Type B pancreatic cell (in vitro differentiated cells): ENCODE measurements at regions not wholly inside any gene's neighbourhood (a gene's known extent, or its start where the extent isn't known, plus 50 kb on each side); places are given as distances from the start of the nearest gene placed in this dataset.

Source experiments
- DNase-seq: peaks from one replicate; pipeline ENCODE4 v3.0.0; 2021; ENCODE audit warnings: mixed read lengths; ENCODE audit not compliant: unreplicated experiment; ENCODE audit errors: extremely low spot score
- H3K27ac Mint-ChIP-seq: 2 replicates; pipeline ENCODE4 v1.8.0; 2021; ENCODE audit warnings: mild to moderate bottlenecking, mixed read lengths
- H3K27me3 Mint-ChIP-seq: 2 replicates; pipeline ENCODE4 v1.8.0; 2021; ENCODE audit warnings: mixed read lengths
- H3K36me3 Mint-ChIP-seq: 2 replicates; pipeline ENCODE4 v1.8.0; 2021; ENCODE audit warnings: mixed read lengths
- H3K4me1 Mint-ChIP-seq: one replicate; pipeline ENCODE4 v1.8.0; 2021; ENCODE audit warnings: mixed read lengths; ENCODE audit not compliant: unreplicated experiment
- H3K4me3 Mint-ChIP-seq: 2 replicates; pipeline ENCODE4 v1.8.0; 2021; ENCODE audit warnings: mild to moderate bottlenecking, mixed read lengths
- H3K9me3 Mint-ChIP-seq: 2 replicates; pipeline ENCODE4 v1.8.0; 2021; ENCODE audit warnings: mixed read lengths
- TF ChIP-seq, protein P1 (sequence below): fragments of 200-600 bp; sonication (generic); conservative IDR thresholded peaks from 2 replicates; pipeline ENCODE4 v1.5.0; 2021; ENCODE audit warnings: antibody characterized with exemption, mild to moderate bottlenecking

- peaks cover 3% of the 10 kb centered on the region for H3K27me3 Mint-ChIP-seq
- no peaks in the 10 kb centered on the region for H3K36me3 Mint-ChIP-seq
- DNase-seq = no peak
- TF ChIP-seq, protein P1, sequence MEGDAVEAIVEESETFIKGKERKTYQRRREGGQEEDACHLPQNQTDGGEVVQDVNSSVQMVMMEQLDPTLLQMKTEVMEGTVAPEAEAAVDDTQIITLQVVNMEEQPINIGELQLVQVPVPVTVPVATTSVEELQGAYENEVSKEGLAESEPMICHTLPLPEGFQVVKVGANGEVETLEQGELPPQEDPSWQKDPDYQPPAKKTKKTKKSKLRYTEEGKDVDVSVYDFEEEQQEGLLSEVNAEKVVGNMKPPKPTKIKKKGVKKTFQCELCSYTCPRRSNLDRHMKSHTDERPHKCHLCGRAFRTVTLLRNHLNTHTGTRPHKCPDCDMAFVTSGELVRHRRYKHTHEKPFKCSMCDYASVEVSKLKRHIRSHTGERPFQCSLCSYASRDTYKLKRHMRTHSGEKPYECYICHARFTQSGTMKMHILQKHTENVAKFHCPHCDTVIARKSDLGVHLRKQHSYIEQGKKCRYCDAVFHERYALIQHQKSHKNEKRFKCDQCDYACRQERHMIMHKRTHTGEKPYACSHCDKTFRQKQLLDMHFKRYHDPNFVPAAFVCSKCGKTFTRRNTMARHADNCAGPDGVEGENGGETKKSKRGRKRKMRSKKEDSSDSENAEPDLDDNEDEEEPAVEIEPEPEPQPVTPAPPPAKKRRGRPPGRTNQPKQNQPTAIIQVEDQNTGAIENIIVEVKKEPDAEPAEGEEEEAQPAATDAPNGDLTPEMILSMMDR = no peak
- H3K4me1 Mint-ChIP-seq = peaks cover 66% of the 10 kb centered on the region
- H3K9me3 Mint-ChIP-seq = no peaks in the 10 kb centered on the region
- H3K4me3 Mint-ChIP-seq = peak overlapping the region; percentile 63
- peak overlapping the region; percentile 31 for H3K27ac Mint-ChIP-seq
Observed at GRCh38 chr16:85162478-85163277, 50.4 kb upstream of the CIBAR2 start.

GRCh38 chr16:85163278-85164112, 51.2 kb upstream of the CIBAR2 start:
- Mint-ChIP-seq H3K27ac (no peak overlapping the region), H3K4me1 (peaks cover 60% of the 10 kb centered on the region), H3K4me3 (no peak overlapping the region), H3K36me3 (no peaks in the 10 kb centered on the region), H3K27me3 (peaks cover 3% of the 10 kb centered on the region), H3K9me3 (no peaks in the 10 kb centered on the region)
- TF ChIP-seq, protein P1 = no peak
- DNase-seq = no peak

GRCh38 chr16:85164431-85164830, 52.2 kb upstream of the CIBAR2 start:
- H3K9me3 Mint-ChIP-seq = no peaks in the 10 kb centered on the region
- TF ChIP-seq, protein P1 = no peak
- peaks cover 3% of the 10 kb centered on the region for H3K27me3 Mint-ChIP-seq
- H3K4me1 Mint-ChIP-seq = peaks cover 55% of the 10 kb centered on the region
- H3K4me3 Mint-ChIP-seq = no peak overlapping the region
- no peak for DNase-seq
- H3K36me3 Mint-ChIP-seq = no peaks in the 10 kb centered on the region
- H3K27ac Mint-ChIP-seq = no peak overlapping the region

GRCh38 chr16:85164838-85165516, 52.7 kb upstream of the CIBAR2 start:
- no peak for DNase-seq
- Mint-ChIP-seq H3K36me3 (no peaks in the 10 kb centered on the region), H3K4me3 (no peak overlapping the region), H3K9me3 (no peaks in the 10 kb centered on the region), H3K27me3 (peaks cover 3% of the 10 kb centered on the region), H3K4me1 (peaks cover 51% of the 10 kb centered on the region), H3K27ac (no peak overlapping the region)
- TF ChIP-seq, protein P1 = no peak

DNA sequence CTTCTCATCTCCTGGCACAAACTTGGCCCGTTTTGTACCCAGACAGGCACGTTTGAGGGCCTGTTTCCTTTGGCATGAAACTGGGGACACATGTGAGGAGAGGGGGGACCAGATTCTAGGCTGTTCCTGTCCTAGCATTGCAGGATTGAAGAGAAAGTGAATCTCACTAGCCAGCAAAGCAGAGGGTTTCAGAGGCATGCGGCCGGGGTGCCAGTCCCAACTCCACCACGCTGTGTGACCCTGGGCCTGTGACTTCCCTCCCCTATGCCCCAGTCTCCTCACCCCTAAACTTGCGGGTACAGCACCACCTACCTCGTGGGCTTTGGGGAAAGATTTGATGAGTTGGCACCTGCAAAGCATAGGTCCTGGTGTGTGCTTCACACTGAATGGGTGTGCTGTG, 53.5 kb upstream of the CIBAR2 start:
- Mint-ChIP-seq H3K4me3 (no peak overlapping the region), H3K9me3 (no peaks in the 10 kb centered on the region), H3K27ac (no peak overlapping the region), H3K27me3 (peaks cover 3% of the 10 kb centered on the region), H3K4me1 (peaks cover 43% of the 10 kb centered on the region), H3K36me3 (no peaks in the 10 kb centered on the region)
- DNase-seq = no peak
- TF ChIP-seq, protein P1 = no peak
